MCF 10A (cell line): ENCODE measurements at regions not wholly inside any gene's neighbourhood (a gene's known extent, or its start where the extent isn't known, plus 50 kb on each side); places are given as distances from the start of the nearest gene placed in this dataset.
"Not testable (repeated sequence)": the region's sequence is repeated elsewhere in the genome, so short reads cannot be mapped to it uniquely, and the experiment has no call there.

Experiments
- BruUV-seq: library from RNA; stranded (reverse); fragments of 400-500 nt; replicated peaks from 2 replicates; lab custom pipeline; 2021; lab: Mats Ljungman, UMichigan
- CTCF ChIA-PET: fragments of 300-600 bp; sonication (Branson Sonifier 250); formaldehyde crosslinking; extraction: SDS; loops from one replicate; lab custom pipeline; 2021; ENCODE audit warnings: antibody characterized with exemption, inconsistent platforms; lab: Yijun Ruan, JAX
- POLR2A ChIA-PET: fragments of 300-600, 350-650 bp; sonication (Branson Sonifier 250); formaldehyde crosslinking; extraction: SDS; loops from one replicate; lab custom pipeline; 2020; ENCODE audit warnings: antibody characterized with exemption, inconsistent platforms; lab: Yijun Ruan, JAX
- DNase-seq: peaks from one replicate; pipeline ENCODE4 v3.0.0-alpha.2; 2018; ENCODE audit not compliant: unreplicated experiment
- H3K27ac Mint-ChIP-seq: one replicate; pipeline ENCODE4 v1.8.0; 2022; ENCODE audit warnings: mild to moderate bottlenecking, low read depth, mixed read lengths; ENCODE audit not compliant: unreplicated experiment
- H3K27me3 Mint-ChIP-seq: one replicate; pipeline ENCODE4 v1.8.0; 2022; ENCODE audit warnings: mixed read lengths; ENCODE audit not compliant: insufficient read depth, unreplicated experiment
- H3K36me3 Mint-ChIP-seq: one replicate; pipeline ENCODE4 v1.8.0; 2022; ENCODE audit warnings: mild to moderate bottlenecking, moderate library complexity, mixed read lengths; ENCODE audit not compliant: insufficient read depth, unreplicated experiment
- H3K4me1 Mint-ChIP-seq: one replicate; pipeline ENCODE4 v1.8.0; 2022; ENCODE audit warnings: mixed read lengths; ENCODE audit not compliant: insufficient read depth, unreplicated experiment
- H3K4me3 Mint-ChIP-seq: one replicate; pipeline ENCODE4 v1.8.0; 2022; ENCODE audit warnings: mild to moderate bottlenecking, moderate library complexity, mixed read lengths; ENCODE audit not compliant: unreplicated experiment
- H3K9me3 Mint-ChIP-seq: one replicate; pipeline ENCODE4 v1.8.0; 2022; ENCODE audit warnings: mixed read lengths; ENCODE audit not compliant: unreplicated experiment
- intact Hi-C: fragments of 100-400 bp; cut with micrococcal nuclease; formaldehyde crosslinking; loops from 2 replicates; pipeline ENCODE4 v1.14.1; 2022

GRCh38 chr16:90220315-90220714 lies 143.2 kb upstream of the PRDM7 start:
- H3K27ac Mint-ChIP-seq, H3K36me3 Mint-ChIP-seq, DNase-seq, H3K9me3 Mint-ChIP-seq, intact Hi-C loops, H3K4me1 Mint-ChIP-seq, H3K4me3 Mint-ChIP-seq, CTCF ChIA-PET, POLR2A ChIA-PET, BruUV-seq: not testable (repeated sequence)
- peaks cover 11% of the 10 kb centered on the region for H3K27me3 Mint-ChIP-seq

GRCh38 chr16:90175610-90176009 lies 98.5 kb upstream of the PRDM7 start:
- intact Hi-C loops: not testable (repeated sequence)

GRCh38 chr16:90171626-90172025 lies 94.5 kb upstream of the PRDM7 start:
- H3K4me3 Mint-ChIP-seq, H3K9me3 Mint-ChIP-seq, CTCF ChIA-PET, H3K27me3 Mint-ChIP-seq, POLR2A ChIA-PET, BruUV-seq, DNase-seq, H3K27ac Mint-ChIP-seq, H3K4me1 Mint-ChIP-seq, H3K36me3 Mint-ChIP-seq, intact Hi-C loops: not testable (repeated sequence)

More at GRCh38 chr16:90175610-90176009, 98.5 kb upstream of the PRDM7 start:
- H3K27me3 Mint-ChIP-seq, POLR2A ChIA-PET, H3K36me3 Mint-ChIP-seq, BruUV-seq, H3K4me3 Mint-ChIP-seq, DNase-seq, CTCF ChIA-PET, H3K9me3 Mint-ChIP-seq, H3K4me1 Mint-ChIP-seq, H3K27ac Mint-ChIP-seq: not testable (repeated sequence)

GRCh38 chr16:90169127-90169655 lies 92.1 kb upstream of the PRDM7 start:
- H3K4me1 Mint-ChIP-seq, H3K9me3 Mint-ChIP-seq, BruUV-seq, H3K36me3 Mint-ChIP-seq, POLR2A ChIA-PET, H3K4me3 Mint-ChIP-seq, CTCF ChIA-PET, intact Hi-C loops, H3K27me3 Mint-ChIP-seq, DNase-seq, H3K27ac Mint-ChIP-seq: not testable (repeated sequence)

- H3K9me3 Mint-ChIP-seq, POLR2A ChIA-PET, H3K36me3 Mint-ChIP-seq, intact Hi-C loops, H3K27me3 Mint-ChIP-seq, H3K4me1 Mint-ChIP-seq, H3K27ac Mint-ChIP-seq, H3K4me3 Mint-ChIP-seq, CTCF ChIA-PET, BruUV-seq: not testable (repeated sequence)
- peak; percentile 0 for DNase-seq
These were observed 91.4 kb upstream of the PRDM7 start for GRCh38 chr16:90168349-90169126.

- H3K36me3 Mint-ChIP-seq, DNase-seq, BruUV-seq, H3K4me1 Mint-ChIP-seq, H3K27ac Mint-ChIP-seq, CTCF ChIA-PET, POLR2A ChIA-PET, intact Hi-C loops, H3K9me3 Mint-ChIP-seq, H3K4me3 Mint-ChIP-seq, H3K27me3 Mint-ChIP-seq: not testable (repeated sequence)
These were observed 90.6 kb upstream of the PRDM7 start for GRCh38 chr16:90167734-90168133.

GRCh38 chr16:90166679-90167556 lies 89.8 kb upstream of the PRDM7 start:
- H3K27ac Mint-ChIP-seq, POLR2A ChIA-PET, BruUV-seq, H3K27me3 Mint-ChIP-seq, H3K4me3 Mint-ChIP-seq, intact Hi-C loops, H3K36me3 Mint-ChIP-seq, CTCF ChIA-PET, H3K9me3 Mint-ChIP-seq, H3K4me1 Mint-ChIP-seq: not testable (repeated sequence)
- peak; percentile 0 for DNase-seq

GRCh38 chr16:90151027-90151426 lies 73.9 kb upstream of the PRDM7 start:
- H3K27me3 Mint-ChIP-seq, DNase-seq, H3K9me3 Mint-ChIP-seq, H3K36me3 Mint-ChIP-seq, BruUV-seq, intact Hi-C loops, H3K4me1 Mint-ChIP-seq, H3K27ac Mint-ChIP-seq, CTCF ChIA-PET, H3K4me3 Mint-ChIP-seq, POLR2A ChIA-PET: not testable (repeated sequence)
